ENCODE measurements at regions not wholly inside any gene's neighbourhood (a gene's known extent, or its start where the extent isn't known, plus 50 kb on each side); places are given as distances from the start of the nearest gene placed in this dataset.

DNA sequence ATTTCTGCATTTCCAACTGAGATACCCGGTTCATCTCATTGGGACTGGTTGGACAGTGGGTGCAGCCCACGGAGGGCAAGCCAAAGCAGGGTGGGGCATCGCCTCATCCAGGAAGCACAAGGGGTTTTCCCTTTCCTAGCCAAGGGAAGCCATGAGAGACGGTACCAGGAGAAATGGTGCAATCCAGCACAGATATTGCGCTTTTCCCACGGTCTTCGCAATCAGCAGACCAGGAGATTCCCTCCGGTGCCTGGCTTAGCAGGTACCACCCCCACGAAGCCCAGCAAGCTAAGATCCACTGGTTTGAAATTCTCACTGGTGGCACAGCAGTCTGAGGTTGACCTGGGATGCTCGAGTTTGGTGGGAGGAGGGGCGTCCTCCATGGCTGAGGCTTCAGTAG lies 527.0 kb downstream of the TLE1 start:
- no peak overlapping the region for H3K4ac ChIP-seq (ENCODE audit: low read depth, low read length)
- H2BK20ac ChIP-seq (ENCODE audit: low read depth, low read length, poor library complexity, severe bottlenecking): no peak overlapping the region
- Mint-ChIP-seq H3K36me3 (ENCODE audit: insufficient read depth in 1 of 3, low read depth in 3 of 3) (peaks cover 0 to 6% (median 2%) of the 10 kb centered on the region in 3 experiments; a peak in 3 of 7 replicates), H3K4me3 (no peak overlapping the region), H3K27ac (no peak overlapping the region), H3K9me3 (peaks cover 5 to 8% of the 10 kb centered on the region in 2 experiments; a peak in 3 of 5 replicates), H3K27me3 (ENCODE audit: low read depth) (no peaks in the 10 kb centered on the region), H3K4me1 (peaks cover 8 to 10% of the 10 kb centered on the region in 2 experiments; a peak in 2 of 4 replicates)
- no peak for DNase-seq
- no peak overlapping the region for H2BK5ac ChIP-seq (ENCODE audit: insufficient read length, low read length)
- no peak overlapping the region for H3K9ac ChIP-seq (ENCODE audit: extremely low read depth, insufficient read length, low read length)
- H4K5ac ChIP-seq (ENCODE audit: insufficient read length, low read depth, low read length): no peak overlapping the region
- H3T11ph ChIP-seq (ENCODE audit: low read length): no peak overlapping the region
- H4K91ac ChIP-seq (ENCODE audit: insufficient read length, low read depth, low read length): no peak overlapping the region
- no CpG with 5 or more reads among the region's 11 CpGs for WGBS (ENCODE audit: extremely low coverage, insufficient read length, low lambda C conversion rate)
- H3K27ac ChIP-seq (ENCODE audit: insufficient read length, low read depth, low read length): no peak overlapping the region
- H3K79me2 ChIP-seq (ENCODE audit: insufficient read depth, low read length): no peaks in the 10 kb centered on the region
- no peak overlapping the region for H2BK120ac ChIP-seq (ENCODE audit: low read depth, low read length, poor library complexity, severe bottlenecking)
- TF ChIP-seq, protein P1, sequence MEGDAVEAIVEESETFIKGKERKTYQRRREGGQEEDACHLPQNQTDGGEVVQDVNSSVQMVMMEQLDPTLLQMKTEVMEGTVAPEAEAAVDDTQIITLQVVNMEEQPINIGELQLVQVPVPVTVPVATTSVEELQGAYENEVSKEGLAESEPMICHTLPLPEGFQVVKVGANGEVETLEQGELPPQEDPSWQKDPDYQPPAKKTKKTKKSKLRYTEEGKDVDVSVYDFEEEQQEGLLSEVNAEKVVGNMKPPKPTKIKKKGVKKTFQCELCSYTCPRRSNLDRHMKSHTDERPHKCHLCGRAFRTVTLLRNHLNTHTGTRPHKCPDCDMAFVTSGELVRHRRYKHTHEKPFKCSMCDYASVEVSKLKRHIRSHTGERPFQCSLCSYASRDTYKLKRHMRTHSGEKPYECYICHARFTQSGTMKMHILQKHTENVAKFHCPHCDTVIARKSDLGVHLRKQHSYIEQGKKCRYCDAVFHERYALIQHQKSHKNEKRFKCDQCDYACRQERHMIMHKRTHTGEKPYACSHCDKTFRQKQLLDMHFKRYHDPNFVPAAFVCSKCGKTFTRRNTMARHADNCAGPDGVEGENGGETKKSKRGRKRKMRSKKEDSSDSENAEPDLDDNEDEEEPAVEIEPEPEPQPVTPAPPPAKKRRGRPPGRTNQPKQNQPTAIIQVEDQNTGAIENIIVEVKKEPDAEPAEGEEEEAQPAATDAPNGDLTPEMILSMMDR (conservative IDR thresholded peaks at IDR 0.05): no peak
- no peaks in the 10 kb centered on the region for H4K20me1 ChIP-seq (ENCODE audit: control insufficient read depth, insufficient read depth, insufficient read length)
- H3K23ac ChIP-seq (ENCODE audit: insufficient read length, low read depth, low read length): no peak overlapping the region
- no peak overlapping the region for H2BK12ac ChIP-seq (ENCODE audit: insufficient read length, low read depth, low read length)
- no peak overlapping the region for H4K8ac ChIP-seq (replicated peaks; ENCODE audit: insufficient read length, low read depth, low read length)
- no peaks in the 10 kb centered on the region for H3K9me3 ChIP-seq (ENCODE audit: control insufficient read depth, low read depth, low read length)
- no peak overlapping the region for H3K18ac ChIP-seq (ENCODE audit: insufficient read length, low read depth, low read length)
- no peak overlapping the region for H2AFZ ChIP-seq (ENCODE audit: low read length)
- H3K4me1 ChIP-seq (ENCODE audit: insufficient read depth, low read length): no peaks in the 10 kb centered on the region
- no peak overlapping the region for H3K56ac ChIP-seq (ENCODE audit: insufficient read length, low read depth, low read length)
- no peaks in the 10 kb centered on the region for H3K27me3 ChIP-seq (ENCODE audit: insufficient read depth, low read length)
- no peak overlapping the region for H3K14ac ChIP-seq (ENCODE audit: insufficient read depth, low read length)
- no peak overlapping the region for H2AK5ac ChIP-seq (ENCODE audit: insufficient read length, low read length)
- no peaks in the 10 kb centered on the region for H3K79me1 ChIP-seq (ENCODE audit: insufficient read depth, low read depth, low read length, poor library complexity, severe bottlenecking)
- H3K23me2 ChIP-seq (ENCODE audit: insufficient read length, low read depth, low read length, poor library complexity, severe bottlenecking): no peaks in the 10 kb centered on the region
- H2BK15ac ChIP-seq (ENCODE audit: low read depth, low read length): no peak overlapping the region
- H3K4me2 ChIP-seq (ENCODE audit: insufficient read depth, insufficient read length, low read length): no peak overlapping the region

Measured in H9 (cell line).